HG03066 (cell line): ENCODE measurements at regions not wholly inside any gene's neighbourhood (a gene's known extent, or its start where the extent isn't known, plus 50 kb on each side); places are given as distances from the start of the nearest gene placed in this dataset.
"Not testable (repeated sequence)": the region's sequence is repeated elsewhere in the genome, so short reads cannot be mapped to it uniquely, and the experiment has no call there.

Experiments
- ATAC-seq: cut with Tn5 transposase; IDR thresholded peaks from one replicate; pipeline ENCODE4 v1.9.1; 2021; ENCODE audit warnings: low read depth; ENCODE audit not compliant: unreplicated experiment

DNA sequence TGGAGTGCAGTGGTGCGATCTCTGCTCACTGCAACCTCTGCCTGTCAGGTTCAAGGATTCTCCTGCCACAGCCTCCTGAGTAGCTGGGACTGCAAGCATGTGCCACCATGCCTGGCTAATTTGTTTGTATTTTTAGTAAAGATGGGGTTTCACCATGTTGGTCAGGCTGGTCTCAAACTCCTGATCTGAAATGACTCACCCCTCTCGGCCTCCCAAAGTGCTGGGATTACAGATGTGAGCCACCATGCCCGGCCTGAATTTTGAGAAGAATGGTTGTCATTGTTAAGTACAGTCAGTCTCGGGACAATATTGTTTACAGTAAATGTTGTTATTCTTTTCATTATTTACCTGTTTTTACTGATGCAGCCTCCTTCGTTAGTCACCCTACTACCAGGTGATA is 1226.2 kb upstream of the TENM3 start:
- no peak for ATAC-seq

DNA sequence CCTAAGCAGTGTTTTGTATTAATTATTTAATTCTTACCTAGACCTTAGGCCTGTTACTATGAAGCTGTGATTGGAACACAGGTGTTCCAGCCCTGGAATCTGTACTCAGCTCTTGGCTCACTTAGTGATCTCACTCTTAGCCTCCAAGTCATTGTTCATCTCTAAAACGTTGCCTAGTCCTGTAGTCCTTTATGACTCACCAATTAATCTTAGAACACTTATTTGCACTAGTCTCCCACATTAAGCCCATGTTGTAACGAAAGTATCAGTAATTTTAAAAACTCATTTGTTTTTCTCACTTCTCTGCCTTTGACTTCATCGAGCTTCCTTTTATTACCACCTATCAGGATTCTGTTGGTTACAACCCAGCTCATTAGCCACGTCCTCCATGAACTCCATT is 1224.7 kb upstream of the TENM3 start:
- no peak for ATAC-seq

DNA sequence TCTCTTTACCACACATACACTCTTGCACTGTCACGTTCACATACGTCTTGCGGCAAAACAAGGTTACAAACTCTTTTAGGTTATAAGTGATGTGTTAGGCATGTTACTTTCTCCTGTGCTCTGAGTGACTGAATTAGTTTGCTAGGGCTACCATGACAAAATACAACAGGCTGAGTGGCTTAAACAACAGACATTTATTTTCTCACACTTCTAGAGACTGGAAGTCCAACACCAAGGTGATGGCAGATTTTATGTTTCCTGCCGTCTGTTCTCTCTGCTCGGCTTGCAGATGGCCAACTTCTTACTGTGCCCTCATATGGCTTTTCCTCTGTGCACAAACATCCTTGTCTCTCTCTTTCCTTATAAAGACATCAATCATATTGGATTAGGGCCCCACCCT is 1224.3 kb upstream of the TENM3 start:
- ATAC-seq = no peak

DNA sequence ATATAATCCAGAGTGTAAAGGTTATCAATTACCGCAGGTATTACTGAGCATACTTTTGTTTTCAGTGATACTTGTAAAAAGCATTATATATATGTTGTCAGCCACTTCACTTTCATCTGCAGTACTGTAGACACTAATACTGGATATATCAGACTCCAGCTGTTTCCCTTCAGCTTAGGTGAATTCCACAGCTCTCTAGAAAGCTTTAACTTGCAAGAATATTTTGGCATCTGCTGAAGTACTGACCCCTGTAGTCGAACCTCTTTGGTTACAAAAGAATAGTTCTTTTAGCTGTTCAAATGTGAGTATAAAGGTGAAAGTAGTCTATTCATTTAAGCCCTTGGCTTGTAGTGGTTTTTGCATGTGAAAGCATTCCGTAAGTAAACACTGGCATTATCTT is 1222.7 kb upstream of the TENM3 start:
- no peak for ATAC-seq

DNA sequence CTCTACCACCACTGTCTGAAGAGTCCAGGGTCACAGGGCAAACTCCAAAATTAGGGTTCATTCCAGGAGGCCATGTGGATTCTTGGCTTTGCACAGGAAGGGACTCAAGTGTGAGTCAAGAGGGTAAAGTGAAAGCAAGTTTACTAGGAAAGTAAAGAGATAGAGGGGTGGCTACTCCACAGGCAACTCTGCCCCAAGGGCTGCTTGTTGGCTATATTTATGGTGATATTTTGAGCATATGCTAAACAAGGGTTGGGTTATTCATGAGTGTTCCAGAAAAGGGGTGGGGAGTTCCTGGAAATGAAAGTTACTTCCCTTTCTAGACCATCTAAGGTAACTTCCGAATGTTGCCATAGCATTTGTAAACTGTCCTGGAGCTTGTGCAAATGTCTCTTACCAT is 1222.0 kb upstream of the TENM3 start:
- ATAC-seq = no peak

DNA sequence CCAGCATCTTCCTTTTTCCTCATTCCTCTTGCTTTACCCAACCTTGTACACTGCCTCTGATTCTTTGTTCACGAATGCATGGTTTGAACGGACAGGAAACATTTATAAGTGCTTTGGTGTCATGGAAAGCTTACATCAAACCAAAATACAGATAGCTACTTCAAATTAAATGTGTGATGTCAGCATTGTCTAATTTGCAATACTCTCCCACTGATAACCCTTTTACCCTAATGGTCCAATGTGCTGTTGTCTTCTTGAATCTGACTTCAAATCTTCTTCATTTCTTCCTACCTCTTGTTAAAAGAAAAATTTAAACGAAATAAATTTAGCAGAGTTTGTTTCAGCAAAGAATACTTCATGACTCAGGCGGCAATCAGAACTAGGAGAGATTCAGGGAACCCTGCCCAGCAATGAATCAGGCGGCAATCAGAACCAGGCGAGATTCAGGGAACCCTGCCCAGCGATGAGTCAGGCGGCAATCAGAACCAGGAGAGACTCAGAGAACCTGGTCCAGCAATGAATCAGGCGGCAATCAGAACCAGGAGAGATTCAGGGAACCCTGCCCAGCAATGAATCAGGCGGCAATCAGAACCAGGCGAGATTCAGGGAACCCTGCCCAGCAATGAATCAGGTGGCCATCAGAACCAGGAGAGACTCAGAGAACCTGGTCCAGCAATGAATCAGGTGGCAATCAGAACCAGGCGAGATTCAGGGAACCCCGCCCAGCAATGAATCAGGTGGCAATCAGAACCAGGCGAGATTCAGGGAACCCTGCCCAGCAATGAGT is 1212.9 kb upstream of the TENM3 start:
- not testable (repeated sequence) for ATAC-seq

DNA sequence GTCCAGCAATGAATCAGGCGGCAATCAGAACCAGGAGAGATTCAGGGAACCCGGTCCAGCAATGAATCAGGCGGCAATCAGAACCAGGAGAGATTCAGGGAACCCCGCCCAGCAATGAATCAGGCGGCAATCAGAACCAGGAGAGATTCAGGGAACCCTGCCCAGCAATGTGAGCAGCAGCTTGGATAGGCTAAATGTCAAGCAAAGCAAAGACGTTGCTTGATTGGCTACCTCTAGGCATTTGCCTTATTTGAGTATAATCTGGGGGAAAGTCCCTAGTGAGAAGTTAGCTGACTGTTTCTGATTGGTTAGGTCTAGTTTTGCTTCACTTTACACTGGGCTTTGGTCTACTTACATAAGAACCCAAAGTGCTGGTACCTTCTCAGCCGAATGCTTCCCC is 1212.2 kb upstream of the TENM3 start:
- ATAC-seq = no peak

DNA sequence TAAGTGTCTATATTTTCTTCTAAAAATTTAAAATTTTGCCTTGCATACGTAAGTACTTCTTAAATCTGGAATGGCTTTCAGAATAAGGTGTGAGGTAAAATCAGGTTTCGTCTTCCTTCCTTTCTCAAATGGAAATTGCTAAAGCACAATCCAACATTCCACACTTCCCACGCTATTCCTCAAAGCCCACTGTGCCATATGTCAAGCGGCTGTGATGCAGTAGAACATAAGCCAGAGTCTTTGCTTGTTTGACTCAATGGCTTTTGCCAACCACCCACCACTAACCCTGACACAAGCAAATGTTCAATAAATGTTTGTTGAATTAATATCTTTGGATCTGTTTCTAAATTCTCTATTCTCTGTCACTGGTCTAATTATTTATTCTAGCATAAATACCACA is 1199.7 kb upstream of the TENM3 start:
- ATAC-seq = no peak

DNA sequence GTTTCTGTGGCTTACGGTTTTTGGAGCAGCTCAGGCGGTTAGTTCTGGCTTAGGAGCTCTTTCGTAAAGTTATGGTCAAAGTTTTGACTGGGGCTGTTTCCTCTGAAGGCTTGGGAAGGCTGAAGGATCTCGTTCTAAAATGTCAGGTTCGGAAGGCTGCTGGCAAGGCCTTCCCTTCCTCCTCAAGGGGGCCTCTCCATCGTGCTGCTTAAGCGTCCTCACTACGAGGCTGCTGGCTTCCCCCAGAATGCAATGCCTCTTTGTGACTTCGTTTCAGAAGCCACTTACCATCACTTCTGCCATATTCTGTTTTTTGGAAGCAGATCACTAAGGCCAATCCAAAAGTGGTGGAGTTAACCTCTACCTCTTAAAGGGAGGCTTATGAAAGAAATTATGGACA is 1196.4 kb upstream of the TENM3 start:
- ATAC-seq = no peak

DNA sequence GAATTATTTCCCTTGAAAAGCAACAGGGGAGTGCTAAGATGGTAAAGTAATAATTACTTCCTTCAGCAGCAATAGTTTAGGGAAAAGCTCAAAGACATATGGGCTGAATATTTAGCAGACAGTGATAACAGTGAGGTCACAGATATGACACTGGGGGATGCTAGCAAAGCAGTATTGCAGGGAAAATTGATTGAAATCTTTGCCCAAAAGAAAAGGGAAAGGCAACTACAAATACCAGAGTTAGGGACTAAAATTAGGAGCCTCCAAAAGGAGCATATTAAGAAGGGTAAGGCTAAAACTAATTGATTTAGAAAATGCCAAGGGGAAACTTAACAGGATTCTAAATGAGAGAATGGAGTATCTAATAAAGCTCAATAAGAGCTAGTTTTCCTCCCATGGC is 1191.3 kb upstream of the TENM3 start:
- no peak for ATAC-seq

DNA sequence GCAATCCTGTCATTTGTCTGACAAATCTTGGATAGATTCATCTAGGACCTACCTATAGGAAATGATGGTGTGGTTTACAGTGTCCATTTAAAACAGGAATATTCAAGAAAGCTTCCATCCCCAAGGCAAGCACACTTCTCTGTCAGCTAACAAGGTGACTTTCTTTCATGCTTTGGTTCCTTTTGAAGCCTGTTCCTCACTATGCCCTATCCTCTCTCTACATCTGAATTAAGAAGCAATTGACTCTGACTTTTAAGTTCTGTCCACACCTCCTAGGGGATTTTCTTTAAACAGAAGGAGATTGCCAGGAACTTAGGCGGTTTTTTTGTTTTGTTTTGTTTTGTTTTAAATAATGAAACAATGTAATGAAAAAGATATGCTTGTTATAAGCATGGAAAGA is 1181.4 kb upstream of the TENM3 start:
- no peak for ATAC-seq

DNA sequence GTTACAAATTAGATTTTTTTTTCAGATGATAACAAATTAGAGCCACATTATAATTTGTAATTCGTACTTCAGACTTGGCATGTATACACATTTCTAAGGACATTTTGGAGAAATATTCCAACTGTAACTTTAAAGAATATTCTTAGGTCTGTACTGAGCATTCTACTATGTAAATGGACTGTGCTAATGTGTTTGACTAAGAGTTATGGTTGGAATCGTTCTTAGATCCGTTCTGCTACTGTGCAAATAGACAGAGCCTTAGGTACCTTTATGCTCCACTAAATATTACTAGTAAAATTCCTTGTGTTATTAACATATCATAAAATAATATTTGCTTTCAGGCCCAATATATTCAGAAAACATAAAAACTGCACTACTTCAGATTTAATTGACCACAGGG is 1180.0 kb upstream of the TENM3 start:
- no peak for ATAC-seq

DNA sequence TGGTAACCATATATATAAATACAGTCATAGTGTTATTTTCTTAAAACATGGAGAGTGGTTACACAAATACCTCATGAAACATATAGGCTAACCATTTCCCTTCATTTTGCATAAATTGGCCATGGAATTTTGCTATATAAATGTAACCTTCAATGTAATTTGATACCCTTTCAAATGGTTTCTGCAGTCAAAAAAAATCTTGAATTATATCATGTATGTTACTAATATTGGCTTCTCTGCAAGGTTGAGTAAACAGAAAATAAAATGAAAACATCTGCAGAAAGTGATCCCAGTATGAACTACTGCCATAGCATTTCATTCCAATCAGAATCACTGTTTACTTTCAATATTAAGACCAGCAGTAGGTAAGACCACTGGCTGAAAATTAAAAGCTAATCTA is 1165.9 kb upstream of the TENM3 start:
- ATAC-seq = no peak

DNA sequence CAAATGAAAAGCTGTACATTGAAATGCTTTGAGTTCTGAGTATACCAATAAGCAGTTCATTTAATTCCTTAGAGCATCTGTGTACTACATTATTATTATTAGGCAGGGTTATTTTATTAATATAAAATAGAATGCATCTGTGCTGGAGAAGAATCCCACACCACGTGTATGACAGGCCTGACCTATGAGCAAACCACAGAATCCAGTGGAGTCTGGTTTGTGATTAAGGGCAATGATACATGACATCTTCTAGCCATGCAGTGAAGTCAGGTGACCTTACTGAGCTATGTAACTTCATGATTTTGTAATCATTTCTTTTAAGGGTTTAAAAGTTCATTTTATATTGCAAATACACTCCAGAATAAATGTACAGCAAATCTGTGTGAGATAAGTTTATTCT is 1165.0 kb upstream of the TENM3 start:
- ATAC-seq = no peak

DNA sequence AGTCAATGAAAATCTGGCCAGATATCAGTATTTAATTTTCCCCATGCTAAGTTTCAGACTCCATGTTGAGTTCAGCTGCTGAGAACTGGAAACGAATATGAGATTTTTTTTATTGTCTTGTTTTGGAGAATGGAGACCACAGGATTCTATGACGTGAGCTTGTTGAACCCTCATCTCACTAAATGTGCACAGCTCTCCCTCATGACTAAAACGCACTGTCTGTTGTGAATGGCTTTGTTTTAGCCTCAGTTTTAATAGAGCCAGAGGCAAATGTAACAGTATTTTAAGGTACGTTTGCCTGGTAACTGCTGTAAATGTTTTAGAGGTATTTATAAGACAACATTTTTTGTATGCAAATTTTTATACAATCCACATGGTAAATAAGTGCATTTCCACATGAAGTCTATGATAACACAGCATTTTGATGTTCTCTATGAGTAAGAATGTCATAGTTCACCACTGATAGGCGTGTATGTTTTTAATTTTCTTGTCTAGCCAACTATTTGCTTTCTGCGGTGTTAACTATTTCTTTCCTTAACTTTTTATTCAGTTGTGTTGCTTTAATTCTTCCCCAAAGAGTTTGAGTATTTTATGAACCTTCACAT is 1159.3 kb upstream of the TENM3 start:
- no peak for ATAC-seq

DNA sequence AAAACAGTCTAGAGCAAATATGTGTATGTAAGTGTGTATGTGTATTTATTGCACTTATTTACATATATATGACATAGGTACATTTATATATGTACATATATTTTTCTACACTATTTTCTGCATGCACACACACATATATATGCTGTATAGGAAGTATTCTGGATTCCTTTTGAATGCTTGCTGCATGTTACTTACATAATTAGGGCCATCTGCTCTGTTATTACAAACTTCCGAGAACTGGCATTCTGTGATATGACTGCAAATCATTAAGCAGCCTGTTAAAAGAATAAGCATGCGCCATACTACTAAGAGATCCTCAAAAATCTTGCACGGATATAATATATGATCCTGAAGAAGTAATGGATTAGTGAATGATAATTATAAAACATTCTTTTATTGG is 1157.6 kb upstream of the TENM3 start:
- ATAC-seq = no peak

DNA sequence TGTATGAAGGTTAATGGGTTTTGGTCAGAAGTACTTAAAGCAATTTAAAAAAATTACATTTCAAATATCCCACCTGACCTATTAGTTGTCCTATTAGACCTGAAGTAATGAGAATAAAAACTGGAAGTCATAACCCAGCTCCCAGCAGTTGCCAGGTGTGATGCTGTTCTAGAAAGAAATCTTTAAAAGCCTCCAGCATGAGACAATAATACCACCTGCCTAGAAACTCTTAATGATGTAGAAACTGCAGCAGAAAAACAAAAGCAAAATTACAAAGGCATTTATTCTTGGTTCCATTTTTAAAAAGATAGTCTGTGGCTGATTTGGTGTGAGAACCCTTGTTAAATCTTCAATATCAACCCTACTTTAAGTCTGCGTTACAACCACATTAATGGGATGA is 1137.7 kb upstream of the TENM3 start:
- ATAC-seq = no peak

DNA sequence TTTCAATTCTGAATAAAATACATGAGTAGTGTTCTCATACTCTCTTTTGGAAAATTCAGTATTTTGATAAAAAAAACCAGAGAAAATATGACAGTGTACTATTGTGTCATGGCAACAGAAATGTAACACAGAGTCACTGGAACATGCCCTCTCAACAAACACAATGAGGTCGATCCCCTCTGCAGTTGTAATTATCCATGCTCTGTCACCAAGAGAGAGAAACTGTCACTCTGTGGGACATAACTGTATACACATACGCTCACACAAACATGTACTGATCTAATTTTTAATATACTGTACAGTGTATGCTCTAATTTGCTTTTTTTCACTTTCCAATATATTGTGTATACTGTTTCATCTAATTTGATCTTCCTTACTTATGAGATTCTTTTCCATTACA is 1136.8 kb upstream of the TENM3 start:
- no peak for ATAC-seq

DNA sequence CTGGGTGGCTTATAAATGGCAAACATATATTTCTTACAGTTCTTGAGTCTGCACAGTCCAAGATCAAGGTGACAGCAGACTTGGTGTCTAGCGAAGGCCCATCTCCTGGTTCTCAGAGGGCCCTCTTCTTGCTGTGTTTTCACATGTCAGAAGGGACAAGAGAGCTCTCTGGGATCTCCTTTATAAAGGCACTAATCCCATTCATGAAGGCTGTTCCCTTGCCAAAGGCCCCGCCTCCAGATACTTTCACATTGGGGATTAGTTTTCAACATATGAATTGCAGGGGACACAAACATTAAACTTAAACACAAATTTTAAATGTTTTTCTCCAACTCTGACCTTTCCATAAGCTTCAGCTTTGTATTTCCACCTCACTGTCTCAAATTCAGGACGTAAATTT is 1135.0 kb upstream of the TENM3 start:
- ATAC-seq = no peak

DNA sequence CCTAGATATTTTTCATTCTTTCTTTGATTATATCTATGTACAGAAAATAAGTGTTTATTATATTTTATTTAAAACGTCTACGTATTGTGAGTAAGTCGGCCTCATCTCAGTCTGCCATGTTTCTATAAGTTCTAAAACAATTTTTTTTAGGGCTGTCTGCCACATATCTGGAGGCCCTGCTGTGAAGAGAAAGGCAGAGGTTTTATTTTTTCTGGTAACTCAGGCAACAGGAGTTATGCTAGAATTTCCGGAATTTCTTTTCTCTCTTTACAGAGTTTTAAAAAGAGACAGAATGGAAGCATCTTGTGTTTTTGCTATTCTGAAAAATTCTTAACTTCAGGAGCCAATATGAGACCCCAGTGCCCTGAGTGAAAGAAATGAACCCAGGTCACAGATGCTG is 1124.0 kb upstream of the TENM3 start:
- ATAC-seq = no peak

DNA sequence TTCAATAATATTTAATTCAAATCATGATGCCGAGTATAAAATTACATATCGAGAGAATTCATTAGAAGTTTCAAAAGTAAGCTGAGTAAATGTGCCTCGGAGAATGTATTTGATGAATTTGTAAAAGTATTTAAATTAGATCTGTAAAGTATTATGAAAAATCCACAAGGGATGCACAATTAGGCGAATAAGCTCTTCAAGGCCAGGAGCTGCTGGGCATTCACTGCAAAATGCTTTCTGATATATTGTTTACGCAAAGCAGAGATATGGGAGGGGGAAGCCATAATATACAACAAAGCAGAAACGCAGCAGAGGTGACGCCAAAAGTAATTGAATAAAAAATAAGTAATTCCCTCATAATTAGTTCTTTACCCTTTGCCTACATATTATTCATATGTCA is 1121.5 kb upstream of the TENM3 start:
- ATAC-seq = no peak

DNA sequence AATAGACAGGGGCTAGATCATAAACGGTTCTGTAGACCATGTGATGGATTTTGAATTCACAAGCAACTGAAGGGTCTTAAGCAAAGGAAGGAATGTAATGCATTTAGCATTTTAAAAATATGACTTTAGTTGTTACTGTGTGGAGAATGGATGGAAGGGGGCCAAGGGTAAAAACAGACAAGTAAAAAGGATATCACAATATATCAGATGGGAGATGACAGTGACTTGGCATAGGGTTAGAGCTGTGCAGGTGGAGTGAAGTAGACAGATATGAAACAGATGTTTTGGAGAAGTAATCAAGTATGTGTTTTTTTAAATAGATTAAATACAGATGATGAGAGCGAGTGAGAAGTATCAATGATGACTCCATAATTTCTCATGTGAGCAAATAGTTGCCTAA is 1116.0 kb upstream of the TENM3 start:
- ATAC-seq = no peak

DNA sequence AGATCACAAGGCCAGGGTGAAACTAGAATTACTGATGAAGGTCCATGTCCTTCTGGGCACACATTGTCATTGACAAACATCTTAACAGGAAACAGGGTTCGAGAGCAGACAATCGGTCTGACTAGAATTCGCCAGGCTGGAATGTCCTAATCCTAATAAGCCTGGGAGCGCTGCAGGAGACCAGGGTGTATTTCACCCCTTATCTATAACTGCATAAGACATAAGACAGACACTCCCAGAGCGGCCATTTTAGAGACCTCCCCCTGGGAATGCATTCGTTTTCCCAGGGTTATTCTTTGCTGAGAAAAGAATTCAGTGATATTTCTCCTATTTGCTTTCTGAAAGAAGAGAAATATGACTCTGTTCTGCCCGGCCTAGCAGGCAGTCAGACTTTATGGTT is 1112.9 kb upstream of the TENM3 start:
- ATAC-seq = not testable (repeated sequence)
